NOMO-1 (cell line): ENCODE measurements at regions not wholly inside any gene's neighbourhood (a gene's known extent, or its start where the extent isn't known, plus 50 kb on each side); places are given as distances from the start of the nearest gene placed in this dataset.
"Not testable (repeated sequence)": the region's sequence is repeated elsewhere in the genome, so short reads cannot be mapped to it uniquely, and the experiment has no call there.

ENCODE experiments used
- DNase-seq, 2 experiments: peaks; one replicate each; lab custom pipeline; 2025; ENCODE audit not compliant: unreplicated experiment in 2 of 2; lab: John Stamatoyannopoulos, UW

DNA sequence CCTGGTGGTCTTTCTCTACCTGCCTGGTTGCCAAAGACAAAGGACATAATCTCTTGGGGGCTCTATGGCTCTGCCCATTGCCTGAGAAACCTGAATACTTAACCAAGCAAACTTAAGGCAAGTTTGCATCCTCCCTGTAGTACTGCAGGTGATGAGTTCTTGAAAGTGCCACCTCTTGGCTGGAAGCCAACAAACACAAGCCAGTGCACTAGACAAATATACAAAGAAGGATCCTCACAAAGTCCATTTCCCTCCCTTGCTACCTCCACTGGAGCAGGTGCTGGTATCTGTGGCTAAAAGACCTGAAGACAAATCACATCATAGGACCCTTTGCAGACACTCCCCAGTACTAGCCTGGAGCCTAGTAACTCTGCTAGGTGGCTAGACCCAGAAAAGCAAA, 772.3 kb downstream of the SI start:
- DNase-seq = no peak

DNA sequence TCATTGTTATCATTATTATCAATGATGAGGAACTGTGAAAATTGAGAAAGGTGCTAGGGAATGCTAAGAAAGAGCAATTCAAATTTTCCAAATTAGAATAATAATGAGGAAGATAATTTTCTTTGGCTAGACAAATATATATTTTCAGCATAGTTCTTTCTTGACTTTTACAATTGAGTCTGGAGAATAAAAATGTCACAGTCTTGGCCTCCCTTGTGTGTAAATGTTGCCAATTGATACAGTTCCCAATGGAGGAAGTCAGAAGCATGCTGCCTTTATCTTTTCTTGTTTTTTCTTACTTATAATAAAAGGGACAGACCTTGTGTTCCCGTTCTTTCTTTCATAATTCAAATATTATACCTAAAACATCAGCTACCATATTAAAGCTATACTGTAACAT, 774.4 kb downstream of the SI start:
- DNase-seq = no peak

DNA sequence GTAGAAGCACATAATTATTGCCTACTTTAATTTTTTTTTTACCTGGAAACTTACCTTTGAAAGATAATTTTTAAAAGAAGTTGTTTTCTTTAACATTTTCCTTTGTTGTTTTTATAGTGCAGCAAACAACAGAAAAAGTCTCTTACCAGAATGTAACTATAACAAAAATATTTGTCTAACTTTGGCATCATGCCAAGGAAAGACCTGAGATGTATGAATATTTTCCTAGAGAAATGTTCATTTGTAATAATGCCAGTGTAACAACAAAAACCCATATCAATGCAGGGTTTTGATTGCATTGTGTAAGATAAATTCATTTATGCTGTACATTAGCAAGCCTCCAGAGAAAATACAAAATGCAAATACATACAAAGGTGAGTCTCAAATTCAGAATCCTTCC, 775.7 kb downstream of the SI start:
- no peak for DNase-seq

DNA sequence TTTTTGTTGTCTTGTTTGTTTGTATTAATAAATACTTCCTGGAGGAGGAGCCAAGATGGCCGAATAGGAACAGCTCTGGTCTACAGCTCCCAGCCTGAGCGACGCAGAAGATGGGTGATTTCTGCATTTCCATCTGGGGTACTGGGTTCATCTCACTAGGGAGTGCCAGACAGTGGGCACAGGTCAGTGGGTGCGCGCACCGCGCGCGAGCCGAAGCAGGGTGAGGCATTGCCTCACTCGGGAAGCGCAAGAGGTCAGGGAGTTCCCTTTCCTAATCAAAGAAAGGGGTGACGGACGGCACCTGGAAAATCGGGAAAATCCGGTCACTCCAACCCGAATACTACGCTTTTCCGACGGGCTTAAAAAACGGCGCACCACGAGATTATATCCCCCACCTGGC, 786.8 kb downstream of the SI start:
- not testable (repeated sequence) for DNase-seq

DNA sequence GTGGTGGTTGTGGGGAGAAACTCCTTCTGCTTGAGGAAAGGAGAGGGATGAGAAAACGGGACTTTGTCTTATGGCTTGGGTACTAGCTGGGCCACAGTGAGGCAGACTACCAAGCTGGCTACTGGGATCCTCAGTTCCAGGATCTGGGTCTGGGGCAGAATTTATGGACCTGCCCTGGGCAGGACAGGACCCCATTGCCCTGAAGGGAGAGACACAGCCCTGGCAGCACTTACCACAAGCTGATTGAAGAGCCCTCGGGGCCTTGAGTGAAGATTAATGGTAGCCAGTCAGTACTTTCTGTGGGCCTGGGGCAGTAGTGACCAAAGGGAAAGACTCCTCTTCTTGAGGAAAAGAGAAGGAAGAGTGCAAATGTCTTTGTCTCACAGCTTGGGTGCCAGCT, 799.7 kb downstream of the SI start:
- no peak for DNase-seq

DNA sequence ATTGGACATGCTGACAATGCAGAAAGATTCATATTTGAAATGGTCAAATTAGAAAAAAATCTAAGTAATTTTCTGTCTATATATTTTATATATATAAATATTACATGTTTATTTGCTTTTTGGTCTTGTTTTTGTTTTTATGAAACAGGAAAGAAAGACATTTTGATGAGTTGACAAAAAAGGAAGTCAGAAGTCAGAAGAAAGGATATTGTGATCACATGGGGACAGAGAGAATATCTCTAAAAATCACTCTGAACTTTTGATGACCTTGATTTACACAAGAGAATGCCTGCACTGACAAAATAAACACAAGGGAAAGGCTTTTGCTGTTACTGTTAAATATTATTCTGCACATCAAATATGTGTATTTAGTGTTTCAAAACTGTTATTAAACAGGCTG, 811.2 kb downstream of the SI start:
- no peak for DNase-seq

DNA sequence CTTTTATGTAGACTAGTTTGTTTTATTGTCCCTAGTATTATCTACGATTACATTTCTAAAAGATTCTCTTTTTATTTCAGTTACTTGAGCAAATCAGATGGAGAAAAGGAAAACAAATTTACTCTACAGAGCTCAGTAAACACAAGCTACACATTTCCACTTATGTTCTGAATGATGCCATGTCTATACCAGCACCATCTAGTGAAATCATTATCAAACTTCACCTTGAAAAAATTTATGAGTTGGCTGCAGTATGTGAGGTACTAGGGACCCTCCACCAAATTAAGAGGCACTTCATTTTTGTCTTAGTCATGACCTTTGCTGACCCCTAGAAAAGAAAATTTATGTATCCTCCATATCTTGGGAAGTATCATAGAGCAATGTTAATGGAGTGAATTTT, 827.4 kb downstream of the SI start:
- DNase-seq = no peak

DNA sequence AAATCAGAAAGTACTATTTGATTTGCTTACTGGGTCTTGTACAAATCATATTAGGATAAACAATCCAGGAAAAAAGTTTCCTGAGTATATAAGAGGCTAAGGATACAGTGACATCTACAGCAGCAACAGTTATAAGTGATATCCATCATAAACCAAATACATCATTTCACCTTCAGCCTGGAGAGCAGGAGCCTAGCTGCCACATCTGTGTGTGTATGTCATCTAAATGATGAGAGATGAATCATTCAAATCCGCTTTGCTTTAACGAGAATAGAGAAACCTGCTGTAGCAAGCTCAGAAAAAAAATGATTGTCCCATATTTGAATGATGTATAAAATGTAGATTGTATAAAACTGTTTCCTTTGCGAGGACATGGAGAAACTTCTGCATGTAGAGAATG, 841.4 kb downstream of the SI start:
- DNase-seq = no peak

DNA sequence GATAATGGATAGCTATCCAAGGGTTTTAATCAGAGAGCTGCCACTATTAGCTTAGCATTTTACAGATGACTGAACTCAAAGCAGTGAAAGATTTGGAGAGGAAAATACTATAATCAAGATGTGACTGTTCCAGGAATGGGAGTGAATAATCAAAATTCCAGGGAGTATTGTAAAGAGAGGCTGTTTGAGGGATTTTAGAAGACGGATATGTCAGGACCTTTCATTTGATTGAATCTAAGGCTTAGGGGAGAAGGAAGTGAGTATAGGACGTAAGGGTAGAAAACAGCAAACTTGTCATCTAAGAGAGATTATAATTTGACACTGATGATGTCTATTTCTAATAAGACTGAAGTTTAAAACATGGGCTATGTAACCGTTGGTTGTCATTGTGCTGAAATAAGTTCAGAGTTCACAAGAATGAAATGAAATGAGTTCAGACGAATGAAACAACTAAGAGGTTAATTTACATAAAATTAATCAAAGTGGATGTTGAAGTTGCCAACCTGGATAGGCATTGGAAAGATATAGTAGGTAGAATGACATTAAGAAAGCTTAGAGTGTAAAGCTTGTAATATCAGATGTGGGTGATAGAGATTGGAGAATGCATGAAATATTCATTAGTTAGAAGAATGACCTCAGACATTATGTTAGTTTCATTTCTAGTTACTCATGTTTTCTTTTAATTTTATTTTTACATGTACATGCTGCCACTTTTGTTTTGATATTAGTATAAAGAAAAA, 842.8 kb downstream of the SI start:
- DNase-seq = no peak

DNA sequence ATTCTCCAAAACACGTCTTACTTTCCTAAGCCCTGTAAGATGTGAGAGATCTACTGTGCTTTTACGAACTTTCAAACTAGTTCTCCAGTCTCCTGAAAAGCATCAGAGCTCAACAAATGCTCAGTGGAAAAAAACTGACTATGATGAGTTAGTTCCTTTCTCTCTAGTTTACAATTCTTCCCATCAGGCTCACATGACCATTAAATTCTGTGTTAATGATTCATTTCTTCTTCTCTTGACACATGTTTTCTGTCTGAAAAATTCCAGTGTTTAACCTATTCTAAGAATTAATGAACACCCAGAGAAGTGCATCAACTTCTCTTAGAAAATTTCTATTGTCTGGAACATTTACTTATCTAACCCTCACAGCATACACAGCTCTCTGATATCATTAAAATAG, 844.3 kb downstream of the SI start:
- no peak for DNase-seq

DNA sequence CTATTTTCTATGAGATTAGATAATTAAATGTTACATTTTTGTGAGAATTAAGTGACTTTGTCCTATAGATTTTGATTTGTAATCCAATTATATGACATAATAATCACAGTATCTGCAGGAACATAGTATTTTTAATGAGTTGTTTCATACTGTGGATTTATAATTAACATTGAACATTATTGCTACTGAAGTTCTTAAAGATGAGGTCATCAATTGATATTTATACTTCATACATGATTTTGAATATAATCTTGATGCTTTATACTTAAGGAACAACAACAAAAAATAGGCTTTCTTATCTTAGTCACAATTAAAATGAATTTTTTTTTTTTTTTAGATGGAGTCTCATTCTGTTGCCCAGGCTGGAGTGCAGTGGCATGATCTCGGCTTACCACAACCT, 846.6 kb downstream of the SI start:
- no peak for DNase-seq

DNA sequence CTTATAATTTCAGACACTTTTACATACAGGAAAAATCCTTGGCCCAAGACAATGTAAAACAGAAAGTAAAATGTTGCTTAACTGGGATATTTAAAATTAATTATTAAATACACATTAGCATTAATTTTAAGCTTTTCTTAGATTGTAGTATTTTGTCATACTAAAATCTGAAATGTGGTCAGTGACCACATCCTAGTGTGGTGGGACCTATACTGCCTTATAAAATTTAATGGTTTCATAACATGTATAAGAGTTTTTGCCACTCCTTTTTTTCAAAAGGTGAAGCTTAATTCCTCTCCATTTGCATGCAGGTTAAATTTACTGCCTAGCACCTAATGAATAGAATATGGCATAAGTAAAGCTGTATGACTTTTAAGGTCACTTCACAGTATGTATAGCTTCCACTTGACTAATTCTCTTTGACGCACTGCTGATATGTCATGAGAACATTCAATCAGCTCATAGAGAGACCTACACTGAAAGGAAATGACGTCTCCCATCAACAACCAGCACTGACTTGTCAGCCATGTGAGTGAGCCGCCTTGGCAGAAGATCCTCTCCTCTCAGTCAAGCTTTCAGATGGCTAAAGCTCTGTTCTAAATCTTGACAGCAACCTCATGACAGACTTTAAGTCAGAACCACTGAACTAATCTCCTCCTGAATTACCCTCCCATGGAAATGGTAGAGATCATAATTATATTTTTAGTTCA, 847.8 kb downstream of the SI start:
- DNase-seq = no peak

DNA sequence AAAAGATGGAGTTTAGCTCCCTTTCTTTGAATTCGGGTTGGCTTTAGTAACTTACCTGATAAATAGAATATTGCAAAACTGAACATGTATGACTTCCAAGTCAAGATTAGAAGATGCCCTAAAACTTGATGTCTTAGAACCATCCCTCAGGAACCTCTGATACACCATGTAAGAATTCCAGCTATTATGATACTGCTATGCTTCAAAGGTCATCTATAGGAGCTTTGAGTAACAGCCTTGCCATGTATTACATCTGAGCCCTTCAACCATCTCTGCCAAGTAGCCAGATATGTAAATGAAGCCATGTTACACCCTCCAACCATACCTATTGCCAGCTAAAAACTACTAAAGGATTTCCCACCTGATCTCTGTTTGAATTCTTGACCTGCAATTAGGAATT, 854.2 kb downstream of the SI start:
- no peak for DNase-seq

DNA sequence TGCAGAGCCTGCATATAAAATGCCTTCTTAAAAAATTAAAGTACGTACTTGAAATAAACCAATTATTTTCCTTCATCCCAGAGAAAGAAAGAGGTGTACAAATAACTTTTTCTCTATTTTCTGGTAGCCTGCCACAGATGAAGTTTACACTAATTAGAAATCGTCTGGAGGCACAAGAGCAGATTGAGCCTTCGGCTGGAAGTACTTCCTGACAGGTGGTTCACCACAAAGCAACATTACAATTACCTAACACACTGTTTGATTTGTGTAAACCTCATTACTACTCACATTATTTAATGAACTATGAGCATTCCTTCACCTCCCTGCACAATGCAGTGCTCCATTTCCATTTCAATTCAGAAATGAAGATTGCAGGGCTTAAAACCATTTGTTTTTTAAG, 856.1 kb downstream of the SI start:
- no peak for DNase-seq

DNA sequence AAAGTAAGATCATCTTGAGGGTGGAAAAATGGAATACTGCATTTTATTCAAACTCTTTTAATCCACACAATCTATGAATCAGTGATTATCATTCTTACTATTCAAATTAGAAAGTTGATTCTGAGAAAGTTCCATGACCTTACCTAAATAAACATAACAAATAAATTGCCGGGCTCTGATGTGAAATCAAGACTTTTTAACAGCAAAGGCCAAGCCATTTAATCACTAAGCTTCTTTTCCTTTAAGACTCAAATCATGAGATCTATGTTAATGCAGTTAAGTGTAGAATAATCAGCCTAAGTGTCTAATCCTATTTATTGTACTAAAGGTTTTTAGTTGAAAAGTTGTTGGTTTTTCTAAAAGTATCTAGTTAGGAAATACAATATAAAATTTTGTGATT, 857.0 kb downstream of the SI start:
- DNase-seq = no peak

DNA sequence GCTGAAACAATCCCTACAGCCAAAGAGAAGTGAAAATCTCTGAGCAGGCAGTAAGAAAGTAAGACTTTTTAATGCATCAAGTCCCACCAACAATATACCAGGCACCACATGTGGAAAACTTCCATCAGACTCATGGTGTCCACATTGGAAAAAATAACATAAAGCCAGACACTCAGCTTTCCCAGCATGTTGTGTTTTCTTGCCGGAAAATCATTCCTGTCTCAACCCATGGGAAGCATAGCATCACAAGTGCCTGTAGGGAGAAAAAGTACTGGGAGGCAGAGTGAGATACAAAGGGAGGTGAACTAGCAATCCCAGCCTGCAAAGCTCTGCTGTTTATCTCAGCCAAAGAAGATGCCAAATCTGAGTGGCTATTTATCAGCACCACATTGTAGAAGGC, 868.9 kb downstream of the SI start:
- no peak for DNase-seq

DNA sequence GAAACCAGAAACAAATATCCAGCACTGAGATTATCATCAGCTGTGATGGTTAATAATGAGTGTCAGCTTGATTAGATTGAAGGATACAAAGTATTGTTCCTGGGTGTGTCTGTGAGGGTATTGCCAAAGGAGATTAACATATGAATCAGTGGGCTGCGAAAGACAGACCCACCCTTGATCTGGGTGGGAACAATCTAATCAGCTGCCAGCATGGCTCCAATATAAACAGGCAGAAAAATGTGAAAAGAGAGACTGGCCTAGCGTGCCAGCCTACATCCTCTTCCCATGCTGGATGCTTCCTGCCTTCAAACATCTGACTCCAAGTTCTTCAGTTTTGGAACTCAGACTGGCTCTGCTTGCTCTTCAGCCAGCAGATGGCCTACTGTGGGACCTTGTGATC, 869.5 kb downstream of the SI start:
- DNase-seq = no peak

DNA sequence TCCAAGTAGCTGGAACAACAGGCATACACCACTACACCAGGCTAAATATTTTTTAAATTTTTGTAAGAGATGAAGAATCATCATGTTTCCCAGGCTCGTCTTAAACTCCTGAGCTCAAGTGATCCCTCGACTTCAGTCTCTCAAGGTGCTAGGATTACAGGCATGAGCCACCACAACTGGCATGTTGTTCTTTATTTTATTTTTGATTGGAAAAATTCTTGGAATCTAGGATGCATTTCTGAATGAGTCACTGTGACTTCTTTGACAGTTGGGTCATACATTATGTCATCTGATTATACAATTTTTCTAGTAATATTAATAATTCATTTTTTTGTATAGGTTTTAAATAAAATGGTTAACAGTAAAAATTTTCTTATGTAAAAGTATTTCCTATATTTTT, 870.2 kb downstream of the SI start:
- DNase-seq = no peak

DNA sequence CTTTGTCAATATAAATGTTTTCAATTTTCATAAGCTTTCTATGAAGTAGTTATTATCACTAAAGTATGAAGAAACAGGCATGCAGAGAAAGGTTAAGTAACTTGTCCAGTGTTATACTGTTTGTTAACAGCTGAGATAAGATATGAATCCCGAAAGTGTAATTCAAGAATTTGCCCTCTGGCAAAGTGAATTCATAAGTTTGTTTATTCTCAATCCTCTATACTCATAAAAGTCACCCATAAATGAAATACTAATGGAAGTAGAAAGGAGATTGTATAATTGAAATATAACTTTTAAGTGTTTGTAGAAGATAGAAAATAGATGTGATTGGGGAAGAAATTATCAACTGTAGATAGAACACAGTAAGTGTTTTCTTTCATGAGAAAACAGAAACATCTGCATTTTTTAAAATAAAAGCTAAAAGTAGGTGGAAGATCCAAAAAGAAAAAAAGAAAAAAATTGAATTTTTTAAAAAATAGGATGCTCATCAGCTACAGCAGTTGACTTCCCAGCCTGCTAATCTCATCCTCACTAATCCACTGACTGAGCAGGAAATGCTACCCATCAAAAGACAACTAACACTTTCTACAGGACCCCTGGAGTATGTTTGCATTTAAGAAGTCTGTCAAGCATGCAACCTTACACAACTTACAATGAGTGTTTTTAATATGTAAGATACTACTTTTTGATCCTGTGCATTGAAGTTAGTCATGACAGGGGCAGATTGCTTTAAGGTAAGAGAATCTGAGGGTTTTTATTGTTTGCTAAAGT, 878.1 kb downstream of the SI start:
- no peak for DNase-seq

DNA sequence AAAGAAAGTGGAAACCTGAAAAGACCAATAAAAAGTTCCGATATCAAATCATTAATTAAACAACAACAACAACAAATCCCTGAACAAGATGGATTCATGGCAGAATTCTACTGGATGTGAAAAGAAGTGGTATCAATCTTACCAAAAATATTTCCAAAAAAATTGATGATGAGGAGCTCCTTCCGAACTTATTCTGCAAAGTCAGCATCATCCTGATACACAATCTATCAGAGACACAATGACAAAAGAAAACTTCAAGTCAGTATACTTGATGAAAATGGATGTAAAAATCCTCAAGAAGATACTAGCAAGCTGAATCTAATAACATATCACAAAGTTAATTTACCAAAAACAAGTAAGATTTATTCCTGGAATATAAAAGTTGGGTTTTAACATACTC, 881.8 kb downstream of the SI start:
- DNase-seq = no peak

DNA sequence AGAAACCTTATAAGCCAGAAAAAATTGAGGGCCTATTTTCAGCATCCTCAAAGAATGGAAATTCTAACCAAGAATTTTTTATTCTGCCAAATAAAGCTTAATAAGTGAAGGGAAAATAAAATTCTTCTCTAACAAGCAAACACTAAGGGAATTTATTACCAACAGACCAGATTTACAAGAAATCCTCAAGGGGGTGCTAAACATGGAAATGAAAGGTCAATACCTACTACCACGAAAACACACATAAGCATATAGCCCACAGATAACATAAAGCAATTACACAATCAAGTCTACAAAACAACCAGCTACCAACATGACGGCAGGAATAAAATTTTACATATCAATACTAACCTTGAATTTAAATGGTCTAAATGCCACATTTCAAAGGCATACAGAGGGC, 883.5 kb downstream of the SI start:
- no peak for DNase-seq

DNA sequence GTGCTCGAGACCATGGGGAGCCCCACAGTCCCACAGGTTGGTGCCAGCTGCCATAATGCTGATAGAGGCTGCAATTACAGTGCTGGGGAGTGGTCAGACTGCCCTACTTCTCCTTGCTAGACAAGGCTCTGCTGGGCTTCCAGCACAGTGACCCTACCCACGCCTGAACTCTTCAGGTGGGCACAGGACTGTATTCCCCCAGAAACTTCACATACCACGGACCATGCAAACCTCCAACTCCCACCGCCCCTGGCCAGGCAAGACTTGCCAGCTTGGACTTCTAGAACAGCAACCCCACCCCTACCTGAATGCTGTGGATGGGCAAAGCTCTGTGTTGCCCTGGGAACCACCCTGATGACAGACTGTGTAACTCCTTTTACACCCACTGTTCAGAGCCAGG, 885.3 kb downstream of the SI start:
- no peak for DNase-seq
